ENCODE measurements at regions not wholly inside any gene's neighbourhood (a gene's known extent, or its start where the extent isn't known, plus 50 kb on each side); places are given as distances from the start of the nearest gene placed in this dataset.

DNA sequence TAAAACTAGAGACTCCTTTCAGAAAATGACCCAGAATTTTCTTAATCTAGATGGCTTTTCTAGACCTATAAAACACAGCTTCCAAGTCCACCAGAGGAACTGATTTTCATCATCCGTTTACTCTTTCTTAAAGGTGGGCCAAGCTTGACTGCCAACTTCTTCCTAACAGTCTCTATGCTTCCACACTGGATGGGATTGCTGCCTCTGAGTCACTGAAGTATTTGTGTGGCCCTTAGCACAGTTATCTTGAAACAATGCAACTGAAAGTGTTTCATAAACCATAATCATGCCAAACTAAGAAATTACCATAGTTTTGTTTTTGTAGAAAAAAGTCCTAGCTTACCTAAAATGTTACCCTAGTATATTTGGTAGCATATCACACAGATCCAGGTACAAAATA lies 985.7 kb downstream of the TUSC7 start:
- no peak overlapping the region for H3K4me3 ChIP-seq (ENCODE audit: extremely low read depth in 1 of 4, insufficient read depth in 2 of 4, low read depth in 3 of 4, low read length in 4 of 4)
- H3K9me3 ChIP-seq (ENCODE audit: insufficient read depth in 2 of 2, low read depth in 1 of 2, low read length in 1 of 2): no peaks in the 10 kb centered on the region
- no peak overlapping the region for H3K56ac ChIP-seq (replicated peaks; ENCODE audit: insufficient read length, low read depth, low read length)
- H3K14ac ChIP-seq (ENCODE audit: insufficient read length): no peak overlapping the region
- no peak overlapping the region for H2BK15ac ChIP-seq (ENCODE audit: low read length)
- no peaks in the 10 kb centered on the region for H3K36me3 ChIP-seq (ENCODE audit: control insufficient read depth in 2 of 4, insufficient read depth in 4 of 4, low read length in 3 of 4)
- FAIRE-seq (no peak), DNase-seq (ENCODE audit: low read depth in 1 of 2, low spot score in 2 of 2) (no peak)
- H4K5ac ChIP-seq (ENCODE audit: insufficient read length, low read depth, low read length): no peak overlapping the region
- peaks cover 0 to 2% (median 0%) of the 10 kb centered on the region in 4 experiments; a peak in 3 of 7 replicates for H3K4me1 ChIP-seq (replicated peaks in 1 of 4; ENCODE audit: control insufficient read depth in 3 of 4, insufficient read depth in 4 of 4, low read length in 3 of 4)
- no peak overlapping the region; a peak in 1 of 7 replicates for H3K9ac ChIP-seq (replicated peaks in 1 of 4; ENCODE audit: extremely low read depth in 1 of 4, low read depth in 3 of 4, low read length in 3 of 4)
- no peaks in the 10 kb centered on the region for H3K27me3 ChIP-seq (replicated peaks in 1 of 4; ENCODE audit: control insufficient read depth in 3 of 4, extremely low read depth in 1 of 4, insufficient read depth in 3 of 4, low read length in 3 of 4)
- H3K79me1 ChIP-seq (ENCODE audit: low read depth, low read length): no peaks in the 10 kb centered on the region
- H2BK12ac ChIP-seq (ENCODE audit: low read depth, low read length): no peak overlapping the region
- no peak overlapping the region for H2AFZ ChIP-seq (ENCODE audit: low read length)
- H3K4me2 ChIP-seq (ENCODE audit: insufficient read depth in 1 of 2, low read depth in 2 of 2, low read length in 2 of 2): no peak overlapping the region
- H3K23me2 ChIP-seq (ENCODE audit: low read depth, low read length): no peaks in the 10 kb centered on the region; the same call in 1 of the 2 replicates
- 100% methylated on average over 1 of the region's 1 CpG; no CpG with 5 or more reads in 1 of the 2 experiments for WGBS, 2 experiments (ENCODE audit: extremely low coverage in 1 of 2, insufficient coverage in 1 of 2, insufficient read length in 1 of 2, insufficient replicate concordance in 2 of 2, low coverage in 1 of 2, low lambda C conversion rate in 2 of 2, missing lambda C conversion rate in 1 of 2)
- H4K8ac ChIP-seq (ENCODE audit: extremely low read depth, insufficient read depth, low read length): no peak overlapping the region
- H4K91ac ChIP-seq (replicated peaks; ENCODE audit: insufficient read length, low read length): no peak overlapping the region
- no peak overlapping the region for H2BK20ac ChIP-seq (ENCODE audit: low read length)
- ChIA-PET CTCF (ENCODE audit: partially characterized antibody) (interaction anchor here (0.7 to 2.8 kb wide), 5 partner anchors 10 to 303 kb away, joined by 3 to 7 read pairs (median 3); no protein-coding TSS in a partner anchor), POLR2A (ENCODE audit: partially characterized antibody) (no interaction called here)
- no peak overlapping the region for H2BK120ac ChIP-seq (replicated peaks; ENCODE audit: low read depth, low read length)
- no peaks in the 10 kb centered on the region for H3K79me2 ChIP-seq (ENCODE audit: control insufficient read depth in 1 of 2, insufficient read depth in 2 of 2, low read length in 2 of 2)
- no peak overlapping the region for H2AK5ac ChIP-seq (ENCODE audit: low read depth, low read length)
- no peaks in the 10 kb centered on the region for H4K20me1 ChIP-seq (replicated peaks in 1 of 2; ENCODE audit: control insufficient read depth in 1 of 2, insufficient read depth in 2 of 2, low read length in 2 of 2)
- H2BK5ac ChIP-seq (ENCODE audit: low read depth, low read length): no peak overlapping the region
- H3K27ac ChIP-seq (ENCODE audit: low read depth, low read length): no peak overlapping the region
- no peak overlapping the region for H3K18ac ChIP-seq (ENCODE audit: extremely low read depth, low read length)
- no peak overlapping the region for H3K23ac ChIP-seq (ENCODE audit: insufficient read length)
- H3K4ac ChIP-seq (replicated peaks; ENCODE audit: insufficient read length, low read depth, low read length): no peak overlapping the region
- TF ChIP-seq, protein P1, sequence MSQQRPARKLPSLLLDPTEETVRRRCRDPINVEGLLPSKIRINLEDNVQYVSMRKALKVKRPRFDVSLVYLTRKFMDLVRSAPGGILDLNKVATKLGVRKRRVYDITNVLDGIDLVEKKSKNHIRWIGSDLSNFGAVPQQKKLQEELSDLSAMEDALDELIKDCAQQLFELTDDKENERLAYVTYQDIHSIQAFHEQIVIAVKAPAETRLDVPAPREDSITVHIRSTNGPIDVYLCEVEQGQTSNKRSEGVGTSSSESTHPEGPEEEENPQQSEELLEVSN (IDR thresholded peaks at IDR 0.05): no peak
- TF ChIP-seq KDM5A (IDR thresholded peaks at IDR 0.05; ENCODE audit: low read length): no peak
- no peak for TF ChIP-seq MAFK (IDR thresholded peaks at IDR 0.05; ENCODE audit: low read depth, low read length)
- TF ChIP-seq, protein P2, sequence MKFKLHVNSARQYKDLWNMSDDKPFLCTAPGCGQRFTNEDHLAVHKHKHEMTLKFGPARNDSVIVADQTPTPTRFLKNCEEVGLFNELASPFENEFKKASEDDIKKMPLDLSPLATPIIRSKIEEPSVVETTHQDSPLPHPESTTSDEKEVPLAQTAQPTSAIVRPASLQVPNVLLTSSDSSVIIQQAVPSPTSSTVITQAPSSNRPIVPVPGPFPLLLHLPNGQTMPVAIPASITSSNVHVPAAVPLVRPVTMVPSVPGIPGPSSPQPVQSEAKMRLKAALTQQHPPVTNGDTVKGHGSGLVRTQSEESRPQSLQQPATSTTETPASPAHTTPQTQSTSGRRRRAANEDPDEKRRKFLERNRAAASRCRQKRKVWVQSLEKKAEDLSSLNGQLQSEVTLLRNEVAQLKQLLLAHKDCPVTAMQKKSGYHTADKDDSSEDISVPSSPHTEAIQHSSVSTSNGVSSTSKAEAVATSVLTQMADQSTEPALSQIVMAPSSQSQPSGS (IDR thresholded peaks at IDR 0.05; ENCODE audit: low read length): no peak
- TF ChIP-seq GABPA (IDR thresholded peaks at IDR 0.05; ENCODE audit: borderline replicate concordance, insufficient read depth, low read length): no peak
- TF ChIP-seq, protein P3, sequence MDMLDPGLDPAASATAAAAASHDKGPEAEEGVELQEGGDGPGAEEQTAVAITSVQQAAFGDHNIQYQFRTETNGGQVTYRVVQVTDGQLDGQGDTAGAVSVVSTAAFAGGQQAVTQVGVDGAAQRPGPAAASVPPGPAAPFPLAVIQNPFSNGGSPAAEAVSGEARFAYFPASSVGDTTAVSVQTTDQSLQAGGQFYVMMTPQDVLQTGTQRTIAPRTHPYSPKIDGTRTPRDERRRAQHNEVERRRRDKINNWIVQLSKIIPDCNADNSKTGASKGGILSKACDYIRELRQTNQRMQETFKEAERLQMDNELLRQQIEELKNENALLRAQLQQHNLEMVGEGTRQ (IDR thresholded peaks at IDR 0.05; ENCODE audit: low read length): no peak
- TF ChIP-seq, protein P4, sequence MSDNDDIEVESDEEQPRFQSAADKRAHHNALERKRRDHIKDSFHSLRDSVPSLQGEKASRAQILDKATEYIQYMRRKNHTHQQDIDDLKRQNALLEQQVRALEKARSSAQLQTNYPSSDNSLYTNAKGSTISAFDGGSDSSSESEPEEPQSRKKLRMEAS (IDR thresholded peaks at IDR 0.05): no peak
